HCT116 (cell line): ENCODE measurements at regions not wholly inside any gene's neighbourhood (a gene's known extent, or its start where the extent isn't known, plus 50 kb on each side); places are given as distances from the start of the nearest gene placed in this dataset.

Source experiments
- ATAC-seq: fragments of 200-7000 bp; cut with Tn5 transposase; 2 replicates; pipeline ENCODE4 v1.9.1; 2020; ENCODE audit warnings: mild to moderate bottlenecking, moderate library complexity
- BruUV-seq: library from RNA; stranded (reverse); fragments of 400-500 nt; replicated peaks from 2 replicates; lab custom pipeline; 2021; lab: Mats Ljungman, UMichigan
- CTCF ChIA-PET: fragments of 300-600 bp; sonication (Branson Sonifier 250); formaldehyde crosslinking; loops from one replicate; lab custom pipeline; 2021; ENCODE audit warnings: antibody characterized with exemption; lab: Charles Lee
- POLR2A ChIA-PET: fragments of 300-600, 350-600 bp; sonication (Branson Sonifier 250); formaldehyde crosslinking; loops from one replicate; lab custom pipeline; 2021; ENCODE audit warnings: antibody characterized with exemption; lab: Charles Lee
- RAD21 ChIA-PET, 2 experiments: fragments of 300-600 bp; sonication (Branson Sonifier 250); formaldehyde crosslinking; loops; one replicate each; lab custom pipeline; 2023; ENCODE audit warnings: low total read pairs in 2 of 2; ENCODE audit not compliant: uncharacterized antibody in 2 of 2, unreplicated experiment in 2 of 2, low non-redundant PET in 1 of 2; lab: Charles Lee
- DNase-seq: peaks from one replicate; pipeline ENCODE4 v3.0.0-alpha.2; 2010; ENCODE audit warnings: low read depth, low spot score
- H2AFZ ChIP-seq: fragments of 200-600 bp; shearing (Covaris generic), sonication (generic); 2 replicates; pipeline ENCODE4 v1.6.1; 2017; ENCODE audit warnings: low read depth, mixed run types, mixed read lengths, antibody characterized with exemption, low read length; ENCODE audit not compliant: poor library complexity, severe bottlenecking
- H3K27ac ChIP-seq: 2 replicates; pipeline ENCODE4 v1.5.1; 2012; ENCODE audit warnings: low read depth, low read length
- H3K27me3 ChIP-seq: fragments of 200-600 bp; sonication (generic); 2 replicates; pipeline ENCODE4 v1.6.1; 2016; ENCODE audit warnings: mixed run types, low read length, mixed read lengths; ENCODE audit not compliant: insufficient read depth
- H3K36me3 ChIP-seq, 2 experiments: fragments of 200-500 bp in 1 of 2; fragments of 200-600 bp in 1 of 2; sonication (Bioruptor generic) in 1 of 2; sonication (generic) in 1 of 2; 2 replicates each; pipeline versions ENCODE4 v1.5.1 to v1.6.1; 2014 to 2016; ENCODE audit warnings: low read length in 2 of 2, inconsistent platforms in 1 of 2, mixed read lengths in 1 of 2, mixed run types in 1 of 2; ENCODE audit not compliant: insufficient read depth in 2 of 2, control insufficient read depth in 1 of 2
- H3K4me1 ChIP-seq, 2 experiments: fragments of 200-600 bp in 1 of 2; sonication (generic) in 1 of 2; 2 replicates each; pipeline versions ENCODE4 v1.5.1 to v1.6.1; 2012 to 2017; ENCODE audit warnings: low read length in 2 of 2, inconsistent platforms in 1 of 2, mild to moderate bottlenecking in 1 of 2, mixed read lengths in 1 of 2, mixed run types in 1 of 2, moderate library complexity in 1 of 2; ENCODE audit not compliant: insufficient read depth in 2 of 2, control insufficient read depth in 1 of 2
- H3K4me2 ChIP-seq: fragments of 200-600 bp; sonication (generic); 2 replicates; pipeline ENCODE4 v1.6.1; 2017; ENCODE audit warnings: mixed run types, low read length, mixed read lengths
- H3K4me3 ChIP-seq, 2 experiments: fragments of 200-600 bp in 1 of 2; sonication (generic) in 1 of 2; replicated peaks in 1 of 2; 2 replicates each; pipeline ENCODE4 v1.5.1; 2011 to 2016; ENCODE audit warnings: low read length in 2 of 2, control low read depth in 1 of 2, low read depth in 1 of 2, mild to moderate bottlenecking in 1 of 2, mixed read lengths in 1 of 2, mixed run types in 1 of 2
- H3K79me2 ChIP-seq: fragments of 200-600 bp; sonication (generic); 2 replicates; pipeline ENCODE4 v1.6.1; 2017; ENCODE audit warnings: mild to moderate bottlenecking, mixed run types, low read length, moderate library complexity, mixed read lengths; ENCODE audit not compliant: insufficient read depth
- H3K9ac ChIP-seq: fragments of 200-600 bp; sonication (generic); 2 replicates; pipeline ENCODE4 v1.6.1; 2016; ENCODE audit warnings: low read length, mixed read lengths
- H3K9me2 ChIP-seq: fragments of 200-600 bp; sonication (generic), shearing (Covaris generic); 2 replicates; pipeline ENCODE4 v1.6.1; 2017; ENCODE audit warnings: mixed run types, mild to moderate bottlenecking, moderate library complexity; ENCODE audit not compliant: insufficient read depth
- H3K9me3 ChIP-seq, 2 experiments: fragments of 200-500 bp in 1 of 2; fragments of 200-600 bp in 1 of 2; sonication (Bioruptor generic) in 1 of 2; sonication (generic) in 1 of 2; 2 replicates each; pipeline ENCODE4 v1.6.1; 2014 to 2017; ENCODE audit warnings: low read length in 2 of 2, mixed read lengths in 2 of 2, inconsistent platforms in 1 of 2, low read depth in 1 of 2, mild to moderate bottlenecking in 1 of 2, mixed run types in 1 of 2, moderate library complexity in 1 of 2; ENCODE audit not compliant: control insufficient read depth in 1 of 2, insufficient read depth in 1 of 2
- H4K20me1 ChIP-seq: fragments of 200-600 bp; sonication (generic), shearing (Covaris generic); 2 replicates; pipeline ENCODE4 v1.6.1; 2017; ENCODE audit warnings: mixed run types, mild to moderate bottlenecking, moderate library complexity; ENCODE audit not compliant: insufficient read depth
- ATF3 ChIP-seq: IDR thresholded peaks from 2 replicates; pipeline ENCODE4 v1.6.1; 2012
- CBX3 ChIP-seq: IDR thresholded peaks from 2 replicates; pipeline ENCODE4 v1.6.1; 2012; ENCODE audit warnings: low read depth
- CEBPB ChIP-seq: IDR thresholded peaks from 2 replicates; pipeline ENCODE4 v1.6.1; 2012; ENCODE audit warnings: low read depth
- CTCF ChIP-seq, 3 experiments: fragments of 200-600 bp in 1 of 3; sonication (generic) in 1 of 3; IDR thresholded peaks in 2 of 3; conservative IDR thresholded peaks in 1 of 3; 2 replicates each; pipeline ENCODE4 v1.5.1; 2012 to 2017; ENCODE audit warnings: low read depth in 2 of 3, low read length in 2 of 3, antibody characterized with exemption in 1 of 3, borderline replicate concordance in 1 of 3, control low read depth in 1 of 3, mild to moderate bottlenecking in 1 of 3, mixed read lengths in 1 of 3, mixed run types in 1 of 3, moderate library complexity in 1 of 3; ENCODE audit not compliant: insufficient read depth in 1 of 3
- EGR1 ChIP-seq: IDR thresholded peaks from 2 replicates; pipeline ENCODE4 v1.6.1; 2012; ENCODE audit warnings: low read depth
- MAX ChIP-seq: IDR thresholded peaks from 2 replicates; pipeline ENCODE4 v1.6.1; 2012
- RAD21 ChIP-seq: IDR thresholded peaks from 2 replicates; pipeline ENCODE4 v1.6.1; 2012; ENCODE audit warnings: low read depth, mild to moderate bottlenecking
- SIN3A ChIP-seq: IDR thresholded peaks from 2 replicates; pipeline ENCODE4 v1.6.1; 2012; ENCODE audit warnings: low read depth
- SRF ChIP-seq: IDR thresholded peaks from 2 replicates; pipeline ENCODE4 v1.6.1; 2012; ENCODE audit warnings: low read depth
- TCF7L2 ChIP-seq: IDR thresholded peaks from 2 replicates; pipeline ENCODE4 v1.7.0; 2011; ENCODE audit warnings: borderline replicate concordance, inconsistent platforms; ENCODE audit not compliant: insufficient read depth, insufficient read length; ENCODE audit errors: extremely low read depth
- ZBTB33 ChIP-seq: IDR thresholded peaks from 2 replicates; pipeline ENCODE4 v1.6.1; 2011; ENCODE audit warnings: mild to moderate bottlenecking, low read length, moderate library complexity; ENCODE audit not compliant: insufficient replicate concordance; ENCODE audit errors: extremely low read depth
- ZFX ChIP-seq: fragments of 450-650 bp; IDR thresholded peaks from 2 replicates; pipeline ENCODE4 v1.6.1; 2017
- ZNF274 ChIP-seq: fragments of 200-500 bp; sonication (Bioruptor generic); IDR thresholded peaks from 2 replicates; pipeline ENCODE4 v1.6.1; 2014; ENCODE audit warnings: mild to moderate bottlenecking, low read depth, low read length, inconsistent platforms
- intact Hi-C: fragments of 100-400 bp; cut with micrococcal nuclease; formaldehyde crosslinking; loops from 2 replicates; pipeline ENCODE4 v1.10.0; 2022

- DNase-seq (no peak), ATAC-seq (peak; percentile 70)
- no peak overlapping the region for H3K4me3 ChIP-seq
- no peak overlapping the region for H2AFZ ChIP-seq
- no peak overlapping the region for H3K4me2 ChIP-seq
- CTCF ChIA-PET, result no interaction called here
- H3K27me3 ChIP-seq, result no peaks in the 10 kb centered on the region
- H4K20me1 ChIP-seq, result no peaks in the 10 kb centered on the region
- RAD21 ChIA-PET, result no interaction called here
- no peaks in the 10 kb centered on the region for H3K79me2 ChIP-seq
- no peak overlapping the region for H3K9ac ChIP-seq
- no peaks in the 10 kb centered on the region for H3K4me1 ChIP-seq
- no peaks in the 10 kb centered on the region for H3K9me3 ChIP-seq
- no peak overlapping the region for H3K27ac ChIP-seq
- H3K9me2 ChIP-seq, result no peaks in the 10 kb centered on the region
- no TSS peak for BruUV-seq
- H3K36me3 ChIP-seq, result no peaks in the 10 kb centered on the region
- intact Hi-C loops, result no loop called here
- TF ChIP-seq SIN3A (no peak), RAD21 (0 out of 2 replicates have a peak, but pooled peaks have one; percentile 3), ZFX (no peak), CTCF (IDR thresholded peaks at IDR 0.05 in 2 of 3, conservative IDR thresholded peaks at IDR 0.05 in 1 of 3; ENCODE audit: borderline replicate concordance in 1 of 3, insufficient read depth in 1 of 3, low read depth in 2 of 3, low read length in 2 of 3) (peak; percentile 4 to 12 (median 6); a peak in 1 of 6 replicates)
- POLR2A ChIA-PET, result no interaction called here
Observed at GRCh38 chr2:18787726-18788125, 198.4 kb upstream of the NT5C1B start.

GRCh38 chr2:18784245-18784644 lies 194.9 kb upstream of the NT5C1B start:
- Histone ChIP-seq H3K36me3 (no peaks in the 10 kb centered on the region), H3K4me2 (no peak overlapping the region), H3K79me2 (no peaks in the 10 kb centered on the region), H3K9ac (no peak overlapping the region), H3K9me2 (no peaks in the 10 kb centered on the region), H4K20me1 (no peaks in the 10 kb centered on the region), H3K4me1 (no peaks in the 10 kb centered on the region), H3K4me3 (no peak overlapping the region), H3K27ac (no peak overlapping the region), H3K9me3 (no peaks in the 10 kb centered on the region), H3K27me3 (no peaks in the 10 kb centered on the region), H2AFZ (no peak overlapping the region)
- ChIA-PET POLR2A (no interaction called here), RAD21 (no interaction called here), CTCF (no interaction called here)
- DNase-seq, result no peak
- no TSS peak for BruUV-seq
- no peak for ATAC-seq
- intact Hi-C loops, result no loop called here
- TF ChIP-seq SRF (no peak), MAX (no peak), ZNF274 (no peak), CTCF (IDR thresholded peaks at IDR 0.05 in 2 of 3, conservative IDR thresholded peaks at IDR 0.05 in 1 of 3; ENCODE audit: borderline replicate concordance in 1 of 3, insufficient read depth in 1 of 3, low read depth in 2 of 3, low read length in 2 of 3) (no peak), TCF7L2 (no peak), ATF3 (no peak), ZFX (no peak), SIN3A (no peak), ZBTB33 (no peak), RAD21 (no peak), EGR1 (no peak), CEBPB (no peak), CBX3 (no peak)
